Heart right ventricle (tissue), 16 donors: ENCODE measurements at regions not wholly inside any gene's neighbourhood (a gene's known extent, or its start where the extent isn't known, plus 50 kb on each side); places are given as distances from the start of the nearest gene placed in this dataset.

ENCODE experiments used
- ATAC-seq, 8 donors: fragments of 200-7000 bp; cut with Tn5 transposase; one replicate each; pipeline ENCODE4 v1.9.1; 2020; ENCODE audit warnings: mild to moderate bottlenecking in 8 of 8, moderate library complexity in 8 of 8, moderate number of reproducible peaks in 1 of 8
- DNase-seq, 2 donors: peaks; one replicate each; pipeline ENCODE4 v3.0.0-alpha.2; 2020
- H3K27ac ChIP-seq, 10 donors: fragments of 200-600 bp; sonication (generic) in 2 of 10; one replicate each; pipeline versions ENCODE4 v1.5.0 to v1.8.0; 2020 to 2022; ENCODE audit warnings: mild to moderate bottlenecking in 3 of 10
- H3K27me3 ChIP-seq, 7 donors: fragments of 200-600 bp; one replicate each; pipeline ENCODE4 v1.8.0; 2021 to 2022; ENCODE audit warnings: mild to moderate bottlenecking in 2 of 7
- H3K36me3 ChIP-seq, 9 donors: fragments of 200-600 bp; sonication (generic) in 1 of 9; one replicate each; pipeline versions ENCODE4 v1.5.0 to v1.8.0; 2020 to 2022; ENCODE audit warnings: mild to moderate bottlenecking in 2 of 9
- H3K4me1 ChIP-seq, 9 donors: fragments of 200-600 bp; sonication (generic) in 1 of 9; one replicate each; pipeline versions ENCODE4 v1.5.0 to v1.8.0; 2020 to 2022; ENCODE audit warnings: mild to moderate bottlenecking in 4 of 9
- H3K4me3 ChIP-seq, 10 donors: fragments of 200-600 bp; sonication (generic) in 2 of 10; one replicate each; pipeline versions ENCODE4 v1.5.0 to v1.8.0; 2020 to 2022; ENCODE audit warnings: mild to moderate bottlenecking in 7 of 10, moderate library complexity in 2 of 10
- H3K9me3 ChIP-seq, 11 donors: fragments of 200-600 bp in 10 of 11; sonication (generic) in 2 of 11; one replicate each; pipeline versions ENCODE4 v1.5.0 to v1.8.0; 2013 to 2022; ENCODE audit warnings: mild to moderate bottlenecking in 2 of 11, control low read depth in 1 of 11, moderate library complexity in 1 of 11
- CTCF ChIP-seq, 9 donors: fragments of 200-600 bp; sonication (generic) in 2 of 9; IDR thresholded peaks; one replicate each; pipeline versions ENCODE4 v1.5.0 to v1.8.0; 2021 to 2022; ENCODE audit warnings: antibody characterized with exemption in 9 of 9, mild to moderate bottlenecking in 5 of 9, moderate library complexity in 1 of 9
- WGBS, 2 donors: extraction: QIAGEN DNeasy Blood & Tissue Kit; methylation state at CpG; one replicate each; pipeline ENCODE4 v1.1.7; 2013; ENCODE audit warnings: inconsistent platforms in 1 of 2; 5-methylcytosine and 5-hydroxymethylcytosine counted together
- intact Hi-C, 10 donors: fragments of 100-400 bp; cut with DNase I; formaldehyde crosslinking; loops; one replicate each; pipeline versions ENCODE4 v1.11.1 to v1.14.2; 2022
- donor health status: Arrhythmogenic right ventricular cardiomyopathy.
- donor health status: ischemic (EF 13 %, LVEDD 7.1; RV severe dilation, severe dysfunction).
- donor health status: healthy with polysubstance abuse.
- donor health status: DM: no; HTN: yes; CAD: no.
- donor health status: DM: no; HTN: no; CAD: no.
- donor health status: ischemic (EF 25% LVEDD 6.9; RV normal size, moderate dysfunction).
- donor health status: ischemic (EF 25% LVEDD 5.7; RV mildly dilated, moderate dysfunction).
- donor health status: healthy.
- donor health status: DM: yes; HTN: yes; CAD: no.
- donor health status: Ischemic cardiomyopathy.
- donor health status: ischemic (EF 35%, LVEDD 5.7; RV mildly dilated, moderate dysfunction).
- donor health status: nonischemic (EF 11% LVEDD 7.7; RV severe dilation, severe dysfunction).
- donor health status: DM: yes; HTN: yes; CAD: no.
- donor health status: PGD.
- donor health status: ischemic (EF 29% LVEDD 5.4; RV normal size, mild dysfunction).
- donor health status: nonischemic (EF 23%, LVEDD 6.1; RV moderate dilation, normal function).

- Histone ChIP-seq H3K36me3 (no peaks in the 10 kb centered on the region), H3K27ac (no peak overlapping the region), H3K4me3 (no peak overlapping the region), H3K9me3 (peaks cover 0 to 12% (median 2%) of the 10 kb centered on the region in 11 donors), H3K27me3 (peaks cover 0 to 39% (median 9%) of the 10 kb centered on the region in 7 donors), H3K4me1 (peaks cover 0 to 16% (median 0%) of the 10 kb centered on the region in 9 donors)
- intact Hi-C loops: no loop called here
- TF ChIP-seq CTCF (IDR thresholded peaks at IDR 0.05): no peak
- ATAC-seq (peak in 1 of 8 donors; percentile 16), DNase-seq (no peak)
- 75 to 94% methylated on average over 4 of the region's 4 CpGs for WGBS, 2 donors
Observed at GRCh38 chr12:4223273-4223845, 50.2 kb upstream of the CCND2 start.

GRCh38 chr12:4221258-4221620 lies 52.3 kb upstream of the CCND2 start:
- TF ChIP-seq CTCF (IDR thresholded peaks at IDR 0.05): no peak
- Histone ChIP-seq H3K36me3 (no peaks in the 10 kb centered on the region), H3K9me3 (peaks cover 0 to 12% (median 2%) of the 10 kb centered on the region in 11 donors), H3K4me1 (peaks cover 0 to 29% (median 0%) of the 10 kb centered on the region in 9 donors), H3K4me3 (no peak overlapping the region), H3K27ac (no peak overlapping the region), H3K27me3 (peaks cover 0 to 22% (median 9%) of the 10 kb centered on the region in 7 donors)
- ATAC-seq (no peak), DNase-seq (no peak)
- intact Hi-C loops: no loop called here

- H3K4me1 ChIP-seq: peaks cover 0 to 35% (median 0%) of the 10 kb centered on the region in 9 donors
- intact Hi-C loops: no loop called here
- H3K9me3 ChIP-seq: peaks cover 0 to 12% (median 2%) of the 10 kb centered on the region in 11 donors
- H3K36me3 ChIP-seq: no peaks in the 10 kb centered on the region
- ATAC-seq: no peak
- peaks cover 0 to 17% (median 9%) of the 10 kb centered on the region in 7 donors for H3K27me3 ChIP-seq
- no peak for TF ChIP-seq CTCF (IDR thresholded peaks at IDR 0.05)
- WGBS, 2 donors: 74 to 76% methylated on average over 7 of the region's 7 CpGs
- no peak overlapping the region for H3K27ac ChIP-seq
- DNase-seq: no peak
- no peak overlapping the region for H3K4me3 ChIP-seq
Observed at GRCh38 chr12:4220536-4221257, 52.9 kb upstream of the CCND2 start.

GRCh38 chr12:4217091-4217490 lies 56.5 kb upstream of the CCND2 start:
- no peaks in the 10 kb centered on the region for H3K36me3 ChIP-seq
- ATAC-seq (no peak), DNase-seq (no peak)
- H3K27ac ChIP-seq: no peak overlapping the region
- intact Hi-C loops: no loop called here
- 92 to 96% methylated on average over 6 of the region's 6 CpGs for WGBS, 2 donors
- peaks cover 0 to 3% (median 0%) of the 10 kb centered on the region in 11 donors for H3K9me3 ChIP-seq
- peaks cover 0 to 34% (median 0%) of the 10 kb centered on the region in 9 donors for H3K4me1 ChIP-seq
- peaks cover 0 to 15% (median 0%) of the 10 kb centered on the region in 7 donors for H3K27me3 ChIP-seq
- no peak overlapping the region for H3K4me3 ChIP-seq
- no peak for TF ChIP-seq CTCF (IDR thresholded peaks at IDR 0.05)
